ENCODE measurements at regions not wholly inside any gene's neighbourhood (a gene's known extent, or its start where the extent isn't known, plus 50 kb on each side); places are given as distances from the start of the nearest gene placed in this dataset.
A peak's percentile ranks its signal among the peaks of the same experiment; 100 is the strongest.
"Not testable (repeated sequence)": the region's sequence is repeated elsewhere in the genome, so short reads cannot be mapped to it uniquely, and the experiment has no call there.

DNA sequence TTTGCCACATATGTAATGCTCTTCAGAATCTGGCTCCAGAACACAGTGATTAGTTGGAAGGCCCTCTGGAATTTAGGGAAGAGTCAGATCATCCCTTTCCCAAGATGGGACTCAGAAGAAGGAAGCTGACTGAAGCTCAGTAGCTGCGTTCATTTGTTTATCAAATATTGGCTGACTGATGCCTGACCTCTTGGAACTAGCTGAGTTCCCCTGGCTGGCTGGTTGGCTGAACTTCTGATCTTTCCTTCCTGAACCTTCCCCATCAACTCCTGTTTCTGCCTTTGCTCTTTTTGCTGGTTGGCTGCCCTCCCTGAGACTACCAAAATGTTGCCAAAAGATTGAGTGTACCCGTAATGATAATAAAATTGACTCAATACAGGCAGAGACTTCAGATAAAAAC lies 866.5 kb upstream of the INTU start:
- Histone ChIP-seq H3K4me1 (no peaks in the 10 kb centered on the region), H3K4me3 (no peak overlapping the region), H3K27me3 (ENCODE audit: low read depth) (no peaks in the 10 kb centered on the region), H3K9me3 (no peaks in the 10 kb centered on the region), H3K36me3 (replicated peaks) (no peaks in the 10 kb centered on the region)
- no peak for DNase-seq (ENCODE audit: low spot score in 2 of 2)
- in situ Hi-C loops (cut with MboI; ENCODE audit: low sequenced_read_pairs), result no loop called here

DNA sequence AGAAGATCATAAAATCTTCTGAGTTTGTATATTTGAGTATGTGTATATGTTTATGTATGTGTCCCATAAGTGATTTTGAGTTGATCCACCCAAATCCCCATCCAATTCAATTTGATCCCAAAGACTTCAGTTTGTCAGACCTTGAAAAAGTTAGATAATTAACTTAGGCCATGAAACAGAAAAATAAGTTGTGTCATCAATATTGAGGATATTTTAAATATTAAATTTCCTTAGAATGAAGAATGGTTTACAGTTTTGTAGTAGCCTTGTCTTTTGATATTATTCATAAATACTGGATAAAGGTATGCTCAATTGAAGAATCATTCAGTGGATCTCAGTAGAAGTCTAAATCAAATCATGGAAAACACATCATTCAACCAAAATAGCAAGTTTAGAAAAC lies 864.4 kb upstream of the INTU start:
- in situ Hi-C loops (cut with MboI; ENCODE audit: low sequenced_read_pairs), result no loop called here
- no peaks in the 10 kb centered on the region for H3K36me3 ChIP-seq (replicated peaks)
- no peaks in the 10 kb centered on the region for H3K9me3 ChIP-seq
- DNase-seq (ENCODE audit: low spot score in 2 of 2), result no peak
- no peak overlapping the region for H3K4me3 ChIP-seq
- no peaks in the 10 kb centered on the region for H3K27me3 ChIP-seq (ENCODE audit: low read depth)
- peaks cover 3% of the 10 kb centered on the region; the same call in 1 of the 2 replicates for H3K4me1 ChIP-seq

DNA sequence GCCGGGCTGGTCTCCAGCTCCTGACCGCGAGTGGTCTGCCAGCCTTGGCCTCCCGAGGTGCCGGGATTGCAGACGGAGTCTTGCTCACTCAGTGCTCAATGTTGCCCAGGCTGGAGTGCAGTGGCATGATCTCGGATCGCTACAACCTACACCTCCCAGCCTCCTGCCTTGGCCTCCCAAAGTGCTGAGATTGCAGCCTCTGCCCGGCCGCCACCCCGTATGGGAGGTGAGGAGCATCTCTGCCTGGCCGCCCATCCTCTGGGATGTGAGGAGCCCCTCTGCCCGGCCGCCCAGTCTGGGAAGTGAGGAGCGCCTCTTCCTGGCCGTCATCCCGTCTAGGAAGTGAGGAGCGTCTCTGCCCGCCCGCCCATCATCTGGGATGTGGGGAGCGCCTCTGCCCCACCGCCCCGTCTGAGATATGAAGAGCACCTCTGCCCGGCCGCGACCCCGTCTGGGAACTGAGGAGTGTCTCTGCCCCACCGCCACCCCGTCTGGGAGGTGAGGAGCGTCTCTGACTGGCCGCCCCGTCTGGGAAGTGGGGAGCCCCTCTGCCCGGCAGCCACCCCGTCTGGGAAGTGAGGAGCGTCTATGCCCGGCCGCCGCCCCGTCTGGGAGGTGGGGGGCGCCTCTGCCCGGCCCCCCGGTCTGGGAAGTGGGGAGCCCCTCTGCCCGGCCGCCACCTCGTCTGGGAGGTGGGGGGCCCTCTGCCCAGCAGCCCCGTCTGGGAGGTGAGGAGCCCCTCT lies 861.8 kb upstream of the INTU start:
- H3K4me3 ChIP-seq; in situ Hi-C loops (cut with MboI; ENCODE audit: low sequenced_read_pairs); H3K4me1 ChIP-seq; H3K27me3 ChIP-seq (ENCODE audit: low read depth); H3K9me3 ChIP-seq; DNase-seq (ENCODE audit: low spot score in 2 of 2); H3K36me3 ChIP-seq (replicated peaks): not testable (repeated sequence)

DNA sequence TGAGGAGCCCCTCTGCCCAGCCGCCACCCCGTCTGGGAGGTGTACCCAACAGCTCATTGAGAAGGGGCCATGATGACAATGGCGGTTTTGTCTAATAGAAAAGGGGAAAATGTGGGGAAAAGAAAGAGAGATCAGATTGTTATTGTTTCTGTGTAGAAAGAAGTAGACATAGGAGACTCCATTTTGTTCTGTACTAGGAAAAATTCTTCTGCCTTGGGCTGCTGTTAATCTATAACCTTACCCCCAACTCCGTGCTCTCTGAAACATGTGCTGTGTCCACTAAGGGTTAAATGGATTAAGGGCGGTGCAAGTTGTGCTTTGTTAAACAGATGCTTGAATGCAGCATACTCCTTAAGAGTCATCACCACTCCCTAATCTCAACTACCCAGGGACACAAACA lies 861.1 kb upstream of the INTU start:
- not testable (repeated sequence) for H3K4me3 ChIP-seq

GRCh38 chr4:126772662-126773061 lies 860.1 kb upstream of the INTU start:
- H3K27me3 ChIP-seq (ENCODE audit: low read depth), result no peaks in the 10 kb centered on the region
- H3K9me3 ChIP-seq, result no peaks in the 10 kb centered on the region
- DNase-seq (ENCODE audit: low spot score in 2 of 2), result no peak
- in situ Hi-C loops (cut with MboI; ENCODE audit: low sequenced_read_pairs), result no loop called here
- no peak overlapping the region for H3K4me3 ChIP-seq
- no peaks in the 10 kb centered on the region for H3K36me3 ChIP-seq (replicated peaks)
- peaks cover 3% of the 10 kb centered on the region; the same call in 1 of the 2 replicates for H3K4me1 ChIP-seq

More for the DNA sequence above, 861.1 kb upstream of the INTU start:
- H3K9me3 ChIP-seq; H3K4me1 ChIP-seq; in situ Hi-C loops (cut with MboI; ENCODE audit: low sequenced_read_pairs); H3K27me3 ChIP-seq (ENCODE audit: low read depth); DNase-seq (ENCODE audit: low spot score in 2 of 2); H3K36me3 ChIP-seq (replicated peaks): not testable (repeated sequence)

DNA sequence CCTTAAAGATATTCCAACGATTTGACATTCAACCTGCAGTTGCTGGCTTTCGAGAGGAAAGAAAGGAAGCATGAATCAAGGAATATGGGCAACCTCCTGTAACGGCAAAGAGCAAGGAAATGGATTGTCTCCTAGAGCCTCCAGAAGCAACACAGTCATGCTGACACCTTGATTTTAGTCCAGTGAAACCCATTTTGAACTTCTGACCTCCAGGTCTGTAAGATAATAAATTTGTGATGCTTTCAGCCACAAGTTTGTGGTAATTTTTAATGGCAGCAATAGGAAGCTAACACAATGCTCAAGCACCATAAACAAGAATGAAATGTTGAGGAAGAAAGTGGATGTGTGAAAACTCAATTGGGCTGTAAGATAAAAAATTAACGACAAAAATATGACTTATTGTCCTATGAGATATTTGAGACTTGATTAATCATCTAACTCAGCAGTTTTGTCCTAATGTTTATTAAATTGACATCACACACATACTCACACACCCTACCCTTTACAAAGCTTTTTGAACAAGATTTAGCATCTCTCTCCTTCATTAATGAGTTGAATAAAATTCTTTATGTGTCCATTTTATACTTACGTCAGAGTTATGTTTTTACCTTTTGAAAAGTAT lies 857.2 kb upstream of the INTU start:
- Histone ChIP-seq H3K4me3 (no peak overlapping the region), H3K9me3 (no peaks in the 10 kb centered on the region), H3K4me1 (peaks cover 3% of the 10 kb centered on the region; the same call in 1 of the 2 replicates), H3K36me3 (replicated peaks) (no peaks in the 10 kb centered on the region), H3K27me3 (ENCODE audit: low read depth) (no peaks in the 10 kb centered on the region)
- in situ Hi-C loops (cut with MboI; ENCODE audit: low sequenced_read_pairs), result no loop called here
- no peak for DNase-seq (ENCODE audit: low spot score in 2 of 2)

DNA sequence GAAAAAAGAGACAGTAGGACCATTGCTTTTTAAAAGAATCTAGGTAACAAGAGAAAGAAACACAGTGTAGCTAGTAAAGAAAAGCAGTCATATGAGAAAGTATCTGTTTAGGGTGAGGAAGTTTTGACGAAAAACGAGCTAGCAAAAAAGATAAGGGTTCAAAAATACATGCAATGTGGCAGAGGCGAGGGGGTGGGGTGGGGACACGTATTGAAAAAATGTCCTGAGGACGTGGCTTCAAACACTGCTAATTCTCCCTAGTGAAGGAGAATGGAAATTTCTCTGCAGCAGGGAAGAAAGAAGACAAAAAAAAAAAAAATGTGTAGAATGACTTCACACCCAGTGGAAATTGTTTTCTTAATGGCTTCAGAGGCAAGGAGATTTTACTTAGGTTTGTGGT lies 856.4 kb upstream of the INTU start:
- H3K4me1 ChIP-seq, result peaks cover 3% of the 10 kb centered on the region; the same call in 1 of the 2 replicates
- no peaks in the 10 kb centered on the region for H3K27me3 ChIP-seq (ENCODE audit: low read depth)
- no peaks in the 10 kb centered on the region for H3K9me3 ChIP-seq
- DNase-seq (ENCODE audit: low spot score in 2 of 2), result no peak
- H3K4me3 ChIP-seq, result no peak overlapping the region
- no peaks in the 10 kb centered on the region for H3K36me3 ChIP-seq (replicated peaks)
- in situ Hi-C loops (cut with MboI; ENCODE audit: low sequenced_read_pairs), result no loop called here

DNA sequence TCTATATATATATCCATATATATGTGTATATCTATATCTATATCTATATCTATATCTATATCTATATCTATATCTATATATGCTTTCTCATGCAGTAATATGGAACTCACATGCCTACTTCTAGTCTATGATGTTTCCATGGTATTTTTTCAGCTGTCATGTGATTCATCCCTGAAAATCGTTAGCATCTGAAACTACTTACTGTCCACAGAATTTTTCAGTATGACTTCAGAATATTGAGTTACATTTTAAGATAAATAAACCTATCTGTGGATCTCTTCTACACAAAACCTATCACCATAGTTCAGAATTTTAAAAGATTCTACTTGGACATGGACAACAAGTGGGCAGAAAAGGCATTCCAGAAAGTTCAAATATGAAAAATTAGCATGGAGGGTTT lies 855.1 kb upstream of the INTU start:
- Histone ChIP-seq H3K9me3 (no peaks in the 10 kb centered on the region), H3K27me3 (ENCODE audit: low read depth) (no peaks in the 10 kb centered on the region), H3K36me3 (replicated peaks) (no peaks in the 10 kb centered on the region), H3K4me3 (no peak overlapping the region), H3K4me1 (peaks cover 1% of the 10 kb centered on the region; the same call in 1 of the 2 replicates)
- no peak for DNase-seq (ENCODE audit: low spot score in 2 of 2)
- in situ Hi-C loops (cut with MboI; ENCODE audit: low sequenced_read_pairs), result no loop called here

DNA sequence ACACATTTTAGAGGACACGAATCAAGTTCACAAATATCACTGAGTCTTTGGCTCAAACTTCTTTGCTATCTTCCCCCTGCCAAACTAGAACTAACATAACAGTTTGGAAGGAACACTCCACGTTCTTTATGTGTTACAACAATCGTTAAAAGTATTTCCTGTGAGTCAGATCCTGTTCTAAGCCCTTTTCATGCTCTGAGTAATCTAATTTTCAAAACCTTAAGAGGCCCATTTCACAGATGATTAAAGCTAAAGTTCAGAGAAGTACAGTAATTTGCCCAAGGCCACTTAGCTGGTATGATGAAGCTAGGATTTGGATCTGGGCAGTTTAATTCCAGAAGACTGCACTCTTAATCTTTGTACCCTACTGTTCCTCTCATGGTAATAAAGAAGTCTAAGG lies 854.4 kb upstream of the INTU start:
- H3K9me3 ChIP-seq, result no peaks in the 10 kb centered on the region
- no peak overlapping the region for H3K4me3 ChIP-seq
- H3K4me1 ChIP-seq, result no peaks in the 10 kb centered on the region
- H3K36me3 ChIP-seq (replicated peaks), result no peaks in the 10 kb centered on the region
- in situ Hi-C loops (cut with MboI; ENCODE audit: low sequenced_read_pairs), result no loop called here
- no peaks in the 10 kb centered on the region for H3K27me3 ChIP-seq (ENCODE audit: low read depth)
- no peak for DNase-seq (ENCODE audit: low spot score in 2 of 2)

GRCh38 chr4:126779001-126779400 lies 853.8 kb upstream of the INTU start:
- H3K36me3 ChIP-seq (replicated peaks), result no peaks in the 10 kb centered on the region

GRCh38 chr4:126779436-126780166 lies 853.2 kb upstream of the INTU start:
- Histone ChIP-seq H3K36me3 (replicated peaks) (no peaks in the 10 kb centered on the region), H3K9me3 (no peaks in the 10 kb centered on the region), H3K4me1 (no peaks in the 10 kb centered on the region), H3K4me3 (no peak overlapping the region), H3K27me3 (ENCODE audit: low read depth) (no peaks in the 10 kb centered on the region)
- in situ Hi-C loops (cut with MboI; ENCODE audit: low sequenced_read_pairs), result no loop called here
- DNase-seq (ENCODE audit: low spot score in 2 of 2), result no peak

More at GRCh38 chr4:126779001-126779400, 853.8 kb upstream of the INTU start:
- Histone ChIP-seq H3K9me3 (no peaks in the 10 kb centered on the region), H3K27me3 (ENCODE audit: low read depth) (no peaks in the 10 kb centered on the region), H3K4me3 (no peak overlapping the region), H3K4me1 (no peaks in the 10 kb centered on the region)
- in situ Hi-C loops (cut with MboI; ENCODE audit: low sequenced_read_pairs), result no loop called here
- DNase-seq (ENCODE audit: low spot score in 2 of 2), result no peak

DNA sequence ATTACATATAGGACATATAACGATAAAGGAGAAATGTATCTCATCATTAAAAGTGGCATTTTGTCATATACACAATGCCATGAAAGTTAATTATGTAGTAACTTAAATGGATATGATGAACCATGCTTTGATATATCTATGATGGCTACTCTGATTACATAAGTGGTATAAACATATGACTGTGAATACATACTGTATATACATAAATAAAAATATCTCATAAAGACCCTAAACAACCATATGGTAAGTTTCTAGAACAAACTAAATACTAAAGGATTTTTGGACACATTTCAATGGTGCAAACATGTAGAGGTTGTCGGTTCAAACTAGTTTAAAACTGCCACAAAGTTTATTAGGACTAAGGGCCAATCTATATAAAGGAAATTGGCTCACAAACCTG lies 849.6 kb upstream of the INTU start:
- H3K4me1 ChIP-seq, result no peaks in the 10 kb centered on the region
- DNase-seq (ENCODE audit: low spot score in 2 of 2), result no peak
- no peaks in the 10 kb centered on the region for H3K36me3 ChIP-seq (replicated peaks)
- H3K27me3 ChIP-seq (ENCODE audit: low read depth), result no peaks in the 10 kb centered on the region
- in situ Hi-C loops (cut with MboI; ENCODE audit: low sequenced_read_pairs), result no loop called here
- H3K9me3 ChIP-seq, result no peaks in the 10 kb centered on the region
- H3K4me3 ChIP-seq, result no peak overlapping the region

DNA sequence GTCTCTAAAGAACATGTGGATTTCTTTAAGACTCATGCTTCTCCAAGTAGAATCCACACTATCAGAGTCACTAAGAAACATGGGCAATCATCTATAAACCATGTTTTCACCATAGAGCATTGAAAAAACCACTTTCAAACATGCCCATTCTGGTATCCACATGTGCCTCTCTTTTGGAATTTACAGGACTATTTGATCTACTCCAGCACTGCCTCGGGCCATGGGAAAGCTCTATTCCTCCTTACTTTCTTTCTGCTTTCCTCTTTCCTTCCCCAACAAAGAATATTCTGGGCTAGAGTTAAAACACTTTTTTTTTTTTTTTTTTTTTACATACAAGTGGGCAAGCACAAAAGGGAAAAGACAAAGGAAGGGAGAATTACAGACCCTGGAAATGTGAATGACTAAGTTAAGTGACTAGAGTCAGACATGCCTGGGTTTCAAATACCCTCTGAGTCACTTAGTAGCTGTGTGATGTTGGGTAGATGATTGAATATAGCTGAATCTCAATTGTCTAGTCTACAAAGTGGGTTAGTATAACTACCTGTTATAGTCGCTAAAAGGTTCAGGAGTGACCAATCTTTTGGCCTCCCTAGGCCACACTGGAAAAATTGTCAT lies 847.7 kb upstream of the INTU start:
- peak; percentile 10 to 20 for DNase-seq (ENCODE audit: low spot score in 2 of 2)
- Histone ChIP-seq H3K36me3 (replicated peaks) (no peaks in the 10 kb centered on the region), H3K4me3 (no peak overlapping the region), H3K9me3 (no peaks in the 10 kb centered on the region), H3K4me1 (no peaks in the 10 kb centered on the region), H3K27me3 (ENCODE audit: low read depth) (no peaks in the 10 kb centered on the region)
- in situ Hi-C loops (cut with MboI; ENCODE audit: low sequenced_read_pairs), result no loop called here

DNA sequence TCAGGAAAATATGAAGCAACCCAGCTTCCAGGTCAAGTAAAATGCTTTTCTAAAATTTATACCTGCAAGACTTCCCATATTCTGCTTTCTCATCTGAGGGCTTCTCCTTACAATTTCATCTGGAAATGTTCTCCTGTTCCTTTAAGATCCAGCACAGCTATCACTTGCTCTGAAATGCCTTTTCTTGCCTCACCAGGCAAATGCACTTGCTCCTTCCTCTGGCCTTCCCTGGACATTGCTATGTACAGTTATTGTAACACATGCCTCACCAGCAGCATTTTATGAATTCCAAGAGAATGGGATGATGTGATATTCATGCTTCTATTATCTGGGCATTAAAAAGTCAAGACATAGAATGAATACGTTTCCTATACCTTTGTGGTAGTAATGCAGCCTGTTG lies 842.1 kb upstream of the INTU start:
- no peak overlapping the region for H3K4me3 ChIP-seq
- H3K4me1 ChIP-seq, result no peaks in the 10 kb centered on the region
- H3K9me3 ChIP-seq, result no peaks in the 10 kb centered on the region
- H3K27me3 ChIP-seq (ENCODE audit: low read depth), result no peaks in the 10 kb centered on the region
- H3K36me3 ChIP-seq (replicated peaks), result no peaks in the 10 kb centered on the region
- DNase-seq (ENCODE audit: low spot score in 2 of 2), result no peak
- in situ Hi-C loops (cut with MboI; ENCODE audit: low sequenced_read_pairs), result no loop called here
